ENCODE measurements at regions not wholly inside any gene's neighbourhood (a gene's known extent, or its start where the extent isn't known, plus 50 kb on each side); places are given as distances from the start of the nearest gene placed in this dataset.

DNA sequence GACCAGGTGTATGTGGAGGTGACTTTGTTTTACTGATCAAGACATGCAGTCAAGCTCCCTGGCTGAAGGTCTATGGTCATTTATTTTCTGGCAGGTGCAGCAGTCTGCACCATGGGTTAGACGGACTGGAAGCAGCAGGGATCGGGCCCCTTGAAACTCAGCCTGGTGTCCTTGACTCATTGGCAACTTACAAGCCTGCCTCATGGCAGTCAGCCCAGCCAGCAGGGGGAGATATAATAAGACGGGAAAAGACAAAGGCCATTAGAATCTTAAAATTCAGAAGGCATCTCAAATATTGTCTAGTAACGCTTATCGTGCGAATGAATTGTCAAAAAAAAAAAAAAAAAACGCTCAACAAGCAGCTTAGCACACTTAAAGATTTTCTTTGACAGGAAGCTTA lies 308.2 kb downstream of the EN1 start:
- Histone ChIP-seq H3K36me3 (ENCODE audit: control insufficient read depth in 2 of 2, insufficient read depth in 2 of 2, low read length in 1 of 2) (no peaks in the 10 kb centered on the region), H3K4me3 (ENCODE audit: low read length in 2 of 2) (no peak overlapping the region), H3K27me3 (ENCODE audit: control insufficient read depth in 2 of 2, insufficient read depth in 1 of 2, low read length in 1 of 2) (no peaks in the 10 kb centered on the region), H3K4me1 (ENCODE audit: control insufficient read depth in 2 of 2, insufficient read depth in 2 of 2, low read length in 2 of 2) (no peaks in the 10 kb centered on the region), H3K9me3 (ENCODE audit: control insufficient read depth in 2 of 2, insufficient read depth in 1 of 2, low read length in 1 of 2) (no peaks in the 10 kb centered on the region), H3K27ac (ENCODE audit: low read depth in 1 of 2, low read length in 1 of 2) (no peak overlapping the region)
- DNase-seq (ENCODE audit: low read depth in 6 of 9, low spot score in 9 of 9) = no peak
- WGBS = 56% methylated on average over 7 of the region's 7 CpGs

DNA sequence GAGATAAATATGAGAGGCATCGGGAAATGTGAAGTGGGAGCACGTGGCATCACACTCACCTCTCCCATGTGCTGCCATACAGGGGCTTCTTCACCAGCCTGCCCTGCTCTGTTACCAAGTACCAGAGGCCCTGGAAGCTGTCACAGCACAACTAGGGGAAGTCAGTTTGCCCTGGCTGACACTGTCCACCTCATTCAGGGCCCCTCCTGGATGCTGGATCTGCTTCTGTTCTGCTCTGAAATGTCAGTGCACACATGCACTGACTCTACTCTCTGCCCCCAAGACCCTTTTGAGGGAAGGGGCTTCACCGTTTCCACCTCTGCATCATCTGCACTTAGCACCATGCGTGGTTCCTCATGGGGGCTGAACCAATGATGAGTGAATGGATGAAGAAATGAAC lies 311.1 kb downstream of the EN1 start:
- no peaks in the 10 kb centered on the region for H3K27me3 ChIP-seq (ENCODE audit: control insufficient read depth in 2 of 2, insufficient read depth in 1 of 2, low read length in 1 of 2)
- no peaks in the 10 kb centered on the region for H3K9me3 ChIP-seq (ENCODE audit: control insufficient read depth in 2 of 2, insufficient read depth in 1 of 2, low read length in 1 of 2)
- no peaks in the 10 kb centered on the region for H3K36me3 ChIP-seq (ENCODE audit: control insufficient read depth in 2 of 2, insufficient read depth in 2 of 2, low read length in 1 of 2)
- DNase-seq (ENCODE audit: low read depth in 6 of 9, low spot score in 9 of 9) = no peak
- 92% methylated on average over 4 of the region's 4 CpGs for WGBS
- H3K27ac ChIP-seq (ENCODE audit: low read depth in 1 of 2, low read length in 1 of 2) = no peak overlapping the region
- no peak overlapping the region for H3K4me3 ChIP-seq (ENCODE audit: low read length in 2 of 2)
- H3K4me1 ChIP-seq (ENCODE audit: control insufficient read depth in 2 of 2, insufficient read depth in 2 of 2, low read length in 2 of 2) = no peaks in the 10 kb centered on the region

DNA sequence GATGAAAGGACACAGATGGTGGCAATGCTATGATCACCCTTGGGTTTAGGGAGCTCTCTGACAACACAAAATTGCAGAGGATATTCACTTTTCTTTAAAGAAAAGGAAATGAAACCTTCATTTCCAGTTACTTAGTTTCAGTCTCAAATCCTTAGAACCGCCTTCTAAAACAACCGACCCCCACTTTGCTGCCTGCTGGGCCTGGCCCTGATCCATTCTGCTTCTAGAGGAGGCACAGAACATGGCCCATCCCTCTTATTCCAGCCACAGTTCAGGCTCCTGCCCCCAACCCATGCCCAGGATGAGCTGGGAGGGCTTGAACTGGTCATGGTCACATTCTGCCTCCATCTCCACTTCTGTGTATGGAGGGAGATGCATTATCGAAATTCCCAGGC lies 311.6 kb downstream of the EN1 start:
- DNase-seq (ENCODE audit: low read depth in 6 of 9, low spot score in 9 of 9) = no peak
- Histone ChIP-seq H3K36me3 (ENCODE audit: control insufficient read depth in 2 of 2, insufficient read depth in 2 of 2, low read length in 1 of 2) (no peaks in the 10 kb centered on the region), H3K4me3 (ENCODE audit: low read length in 2 of 2) (no peak overlapping the region), H3K9me3 (ENCODE audit: control insufficient read depth in 2 of 2, insufficient read depth in 1 of 2, low read length in 1 of 2) (no peaks in the 10 kb centered on the region), H3K4me1 (ENCODE audit: control insufficient read depth in 2 of 2, insufficient read depth in 2 of 2, low read length in 2 of 2) (no peaks in the 10 kb centered on the region), H3K27ac (ENCODE audit: low read depth in 1 of 2, low read length in 1 of 2) (no peak overlapping the region), H3K27me3 (ENCODE audit: control insufficient read depth in 2 of 2, insufficient read depth in 1 of 2, low read length in 1 of 2) (no peaks in the 10 kb centered on the region)
- WGBS = 90% methylated on average over 3 of the region's 3 CpGs

DNA sequence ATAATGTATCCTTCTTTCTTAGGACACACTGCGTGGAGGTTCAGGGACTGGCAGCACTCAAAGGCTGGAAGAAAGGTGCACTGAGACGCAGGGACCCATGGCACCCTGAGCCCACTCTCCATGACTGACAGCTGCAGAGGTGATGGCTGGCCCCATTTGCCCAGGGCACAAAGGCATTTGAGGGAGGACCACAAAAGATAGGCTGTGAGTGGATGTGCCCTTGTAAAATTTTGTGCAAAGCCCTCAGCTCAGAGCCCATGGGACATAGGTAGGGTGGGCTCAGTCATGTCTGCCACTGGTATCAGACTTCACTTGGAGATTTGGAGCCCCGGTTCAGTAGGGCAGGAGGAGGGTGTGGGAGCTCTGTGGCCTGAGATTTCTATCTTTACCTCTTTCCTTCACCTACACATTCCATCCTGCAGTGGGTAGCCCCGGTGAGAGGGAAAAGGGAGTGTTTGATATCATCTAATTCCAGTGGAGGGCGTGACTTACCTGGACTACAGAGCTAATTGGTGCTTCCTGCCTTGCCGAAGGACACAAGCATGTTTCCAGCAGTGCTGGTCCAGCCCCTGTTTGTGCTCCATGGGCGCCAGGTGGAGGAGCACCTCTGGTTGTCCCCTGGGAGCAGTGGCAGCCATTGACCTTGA lies 312.2 kb downstream of the EN1 start:
- no peaks in the 10 kb centered on the region for H3K36me3 ChIP-seq (ENCODE audit: control insufficient read depth in 2 of 2, insufficient read depth in 2 of 2, low read length in 1 of 2)
- H3K27me3 ChIP-seq (ENCODE audit: control insufficient read depth in 2 of 2, insufficient read depth in 1 of 2, low read length in 1 of 2) = no peaks in the 10 kb centered on the region
- WGBS = 58% methylated on average over 7 of the region's 7 CpGs
- no peaks in the 10 kb centered on the region for H3K9me3 ChIP-seq (ENCODE audit: control insufficient read depth in 2 of 2, insufficient read depth in 1 of 2, low read length in 1 of 2)
- no peak overlapping the region for H3K4me3 ChIP-seq (ENCODE audit: low read length in 2 of 2)
- no peak overlapping the region for H3K27ac ChIP-seq (ENCODE audit: low read depth in 1 of 2, low read length in 1 of 2)
- H3K4me1 ChIP-seq (ENCODE audit: control insufficient read depth in 2 of 2, insufficient read depth in 2 of 2, low read length in 2 of 2) = no peaks in the 10 kb centered on the region
- no peak for DNase-seq (ENCODE audit: low read depth in 6 of 9, low spot score in 9 of 9)

DNA sequence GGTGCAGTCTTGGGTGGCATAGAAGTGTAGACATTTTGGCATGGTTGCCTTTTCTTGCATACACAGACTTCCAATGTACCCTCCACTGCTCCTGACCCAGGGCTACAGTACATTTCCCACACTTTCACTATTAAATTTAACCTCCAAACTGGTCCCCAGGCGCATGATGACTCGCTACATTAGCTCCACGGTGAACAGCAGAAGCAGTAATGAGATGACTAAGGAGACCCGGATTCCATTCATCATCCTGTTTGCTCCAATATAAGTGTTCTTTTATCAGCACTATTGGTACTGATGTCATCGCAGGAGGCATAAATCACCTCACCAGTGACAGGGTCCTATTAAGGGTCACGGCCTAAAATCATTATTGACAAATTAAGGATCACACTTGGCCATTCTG lies 316.5 kb downstream of the EN1 start:
- Histone ChIP-seq H3K36me3 (ENCODE audit: control insufficient read depth in 2 of 2, insufficient read depth in 2 of 2, low read length in 1 of 2) (no peaks in the 10 kb centered on the region), H3K27ac (ENCODE audit: low read depth in 1 of 2, low read length in 1 of 2) (no peak overlapping the region), H3K4me3 (ENCODE audit: low read length in 2 of 2) (no peak overlapping the region), H3K9me3 (ENCODE audit: control insufficient read depth in 2 of 2, insufficient read depth in 1 of 2, low read length in 1 of 2) (no peaks in the 10 kb centered on the region), H3K4me1 (ENCODE audit: control insufficient read depth in 2 of 2, insufficient read depth in 2 of 2, low read length in 2 of 2) (no peaks in the 10 kb centered on the region), H3K27me3 (ENCODE audit: control insufficient read depth in 2 of 2, insufficient read depth in 1 of 2, low read length in 1 of 2) (no peaks in the 10 kb centered on the region)
- whole genome bisulfite sequencing = 82% methylated on average over 6 of the region's 6 CpGs
- no peak for DNase-seq (ENCODE audit: low read depth in 6 of 9, low spot score in 9 of 9)

DNA sequence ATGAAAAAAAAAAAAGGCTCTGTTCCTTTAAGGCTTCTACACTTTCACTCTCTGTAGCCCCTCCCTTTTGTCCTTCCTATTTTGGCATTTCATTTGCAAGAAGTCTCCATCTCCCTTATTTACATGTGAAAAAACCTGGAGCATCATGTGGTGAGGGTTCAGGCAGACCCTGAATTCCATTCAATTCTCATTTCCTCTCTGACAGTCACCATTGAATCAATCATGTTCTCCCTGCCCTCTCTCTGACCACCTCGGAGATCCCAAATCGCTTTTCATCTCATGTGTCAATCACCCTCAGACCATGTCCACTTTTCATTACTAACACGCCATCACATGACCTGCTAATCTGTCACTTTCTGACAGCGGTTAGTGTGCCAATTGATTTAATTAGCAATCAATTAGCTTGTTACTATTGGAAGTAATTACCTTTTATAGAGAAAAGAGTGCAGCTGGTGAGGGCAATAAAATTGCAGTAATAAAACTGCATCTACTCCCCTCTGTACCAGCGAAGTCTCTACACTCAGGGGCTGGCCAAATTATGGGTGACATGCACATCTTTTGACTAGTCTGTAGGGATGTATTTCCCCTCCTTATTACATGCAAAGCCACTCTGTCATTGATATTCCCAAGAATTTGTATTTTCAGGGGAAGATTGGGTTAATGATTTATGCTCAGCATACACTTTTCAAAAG lies 317.4 kb downstream of the EN1 start:
- Histone ChIP-seq H3K9me3 (ENCODE audit: control insufficient read depth in 2 of 2, insufficient read depth in 1 of 2, low read length in 1 of 2) (no peaks in the 10 kb centered on the region), H3K4me1 (ENCODE audit: control insufficient read depth in 2 of 2, insufficient read depth in 2 of 2, low read length in 2 of 2) (no peaks in the 10 kb centered on the region), H3K36me3 (ENCODE audit: control insufficient read depth in 2 of 2, insufficient read depth in 2 of 2, low read length in 1 of 2) (no peaks in the 10 kb centered on the region), H3K4me3 (ENCODE audit: low read length in 2 of 2) (no peak overlapping the region), H3K27ac (ENCODE audit: low read depth in 1 of 2, low read length in 1 of 2) (no peak overlapping the region), H3K27me3 (ENCODE audit: control insufficient read depth in 2 of 2, insufficient read depth in 1 of 2, low read length in 1 of 2) (no peaks in the 10 kb centered on the region)
- no peak for DNase-seq (ENCODE audit: low read depth in 6 of 9, low spot score in 9 of 9)
- 11% methylated on average over 5 of the region's 5 CpGs for WGBS

- Histone ChIP-seq H3K27ac (ENCODE audit: low read depth in 1 of 2, low read length in 1 of 2) (no peak overlapping the region), H3K27me3 (ENCODE audit: control insufficient read depth in 2 of 2, insufficient read depth in 1 of 2, low read length in 1 of 2) (no peaks in the 10 kb centered on the region), H3K36me3 (ENCODE audit: control insufficient read depth in 2 of 2, insufficient read depth in 2 of 2, low read length in 1 of 2) (no peaks in the 10 kb centered on the region), H3K9me3 (ENCODE audit: control insufficient read depth in 2 of 2, insufficient read depth in 1 of 2, low read length in 1 of 2) (no peaks in the 10 kb centered on the region), H3K4me3 (ENCODE audit: low read length in 2 of 2) (no peak overlapping the region), H3K4me1 (ENCODE audit: control insufficient read depth in 2 of 2, insufficient read depth in 2 of 2, low read length in 2 of 2) (no peaks in the 10 kb centered on the region)
- WGBS = 87% methylated on average over 4 of the region's 4 CpGs
- no peak for DNase-seq (ENCODE audit: low read depth in 6 of 9, low spot score in 9 of 9)
Measured at GRCh38 chr2:118527571-118527970, 319.9 kb downstream of the EN1 start.

DNA sequence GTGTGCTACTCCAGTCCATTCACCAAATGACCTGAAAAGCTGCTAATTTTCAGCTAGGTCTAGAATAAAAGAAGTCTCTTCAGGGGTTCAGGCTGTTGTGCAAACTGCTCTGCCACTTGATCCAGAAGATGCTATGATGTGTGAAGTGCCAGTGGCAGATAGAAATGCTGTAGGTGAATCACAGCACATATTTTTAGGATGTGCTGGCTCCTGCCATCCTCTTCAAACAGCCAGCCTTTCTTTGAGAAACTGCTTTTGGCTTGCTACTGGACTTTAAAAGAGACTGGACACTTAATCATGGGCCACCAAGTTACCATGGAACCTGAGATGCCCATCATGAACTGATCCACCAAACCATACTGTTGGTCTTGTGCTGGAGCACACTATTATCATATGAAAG lies 322.1 kb downstream of the EN1 start:
- no peaks in the 10 kb centered on the region for H3K36me3 ChIP-seq (ENCODE audit: control insufficient read depth in 2 of 2, insufficient read depth in 2 of 2, low read length in 1 of 2)
- no peak overlapping the region for H3K4me3 ChIP-seq (ENCODE audit: low read length in 2 of 2)
- H3K9me3 ChIP-seq (ENCODE audit: control insufficient read depth in 2 of 2, insufficient read depth in 1 of 2, low read length in 1 of 2) = peaks cover 0 to under 1% of the 10 kb centered on the region in 2 donors
- H3K27me3 ChIP-seq (ENCODE audit: control insufficient read depth in 2 of 2, insufficient read depth in 1 of 2, low read length in 1 of 2) = no peaks in the 10 kb centered on the region
- H3K4me1 ChIP-seq (ENCODE audit: control insufficient read depth in 2 of 2, insufficient read depth in 2 of 2, low read length in 2 of 2) = no peaks in the 10 kb centered on the region
- H3K27ac ChIP-seq (ENCODE audit: low read depth in 1 of 2, low read length in 1 of 2) = no peak overlapping the region
- no peak for DNase-seq (ENCODE audit: low read depth in 6 of 9, low spot score in 9 of 9)

GRCh38 chr2:118524911-118525310 lies 322.5 kb downstream of the EN1 start:
- Histone ChIP-seq H3K4me1 (ENCODE audit: control insufficient read depth in 2 of 2, insufficient read depth in 2 of 2, low read length in 2 of 2) (no peaks in the 10 kb centered on the region), H3K36me3 (ENCODE audit: control insufficient read depth in 2 of 2, insufficient read depth in 2 of 2, low read length in 1 of 2) (no peaks in the 10 kb centered on the region), H3K4me3 (ENCODE audit: low read length in 2 of 2) (no peak overlapping the region), H3K27ac (ENCODE audit: low read depth in 1 of 2, low read length in 1 of 2) (no peak overlapping the region), H3K9me3 (ENCODE audit: control insufficient read depth in 2 of 2, insufficient read depth in 1 of 2, low read length in 1 of 2) (peaks cover 0 to 4% of the 10 kb centered on the region in 2 donors), H3K27me3 (ENCODE audit: control insufficient read depth in 2 of 2, insufficient read depth in 1 of 2, low read length in 1 of 2) (no peaks in the 10 kb centered on the region)
- no peak for DNase-seq (ENCODE audit: low read depth in 6 of 9, low spot score in 9 of 9)
